ENCODE measurements at regions not wholly inside any gene's neighbourhood (a gene's known extent, or its start where the extent isn't known, plus 50 kb on each side); places are given as distances from the start of the nearest gene placed in this dataset.
"Not testable (repeated sequence)": the region's sequence is repeated elsewhere in the genome, so short reads cannot be mapped to it uniquely, and the experiment has no call there.

DNA sequence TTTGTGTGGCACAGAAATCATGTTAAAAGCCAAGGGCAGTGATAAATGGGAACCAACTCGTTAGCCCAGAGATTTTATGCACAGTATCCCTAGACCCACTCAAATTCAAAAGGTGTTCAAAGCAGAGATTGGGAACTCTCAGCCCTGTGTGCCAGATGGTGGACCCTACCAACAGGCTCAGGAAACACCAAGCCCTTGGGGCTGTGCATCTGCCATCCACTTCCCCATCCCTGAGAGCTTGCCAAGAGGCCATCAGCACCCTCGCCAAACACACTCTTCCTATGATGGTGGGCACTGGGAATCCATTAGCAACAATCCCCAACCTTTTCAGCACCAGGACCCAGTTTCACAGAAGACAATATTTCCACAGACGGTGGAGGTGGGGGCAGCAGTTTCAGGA, 194.2 kb upstream of the NFIA start:
- no peak for DNase-seq (ENCODE audit: low spot score)

DNA sequence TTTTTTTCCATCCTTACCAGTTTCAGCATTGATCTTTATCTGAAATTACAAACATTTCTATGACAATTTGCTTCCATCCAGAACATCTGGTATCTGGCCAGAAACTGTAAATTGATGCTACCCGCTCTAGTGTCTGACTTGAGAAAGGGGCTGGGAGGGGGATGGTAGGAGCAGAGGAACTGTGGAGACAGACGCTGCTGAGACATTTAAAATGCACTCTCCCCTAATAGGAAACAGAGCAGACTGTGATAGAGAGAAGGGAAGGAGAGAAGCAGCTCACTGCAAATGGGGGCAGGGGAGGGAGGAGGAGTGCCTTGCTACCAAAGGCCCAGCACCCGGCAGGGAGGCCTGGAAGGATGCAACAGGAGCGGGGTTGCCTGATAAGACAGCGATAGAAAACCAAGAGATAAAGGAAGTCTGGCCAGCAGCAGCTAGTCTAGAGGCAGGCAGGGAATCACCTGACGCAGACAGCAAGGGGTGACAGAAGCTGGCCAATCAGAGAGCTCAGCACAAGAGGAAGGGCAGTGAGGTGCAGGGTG, 195.5 kb upstream of the NFIA start:
- no peak for DNase-seq (ENCODE audit: low spot score)

- DNase-seq (ENCODE audit: low spot score): no peak
Observed at GRCh38 chr1:60886090-60886489, 196.3 kb upstream of the NFIA start.

- no peak for DNase-seq (ENCODE audit: low spot score)
Observed at GRCh38 chr1:60880202-60880601, 202.2 kb upstream of the NFIA start.

GRCh38 chr1:60878323-60878722, 204.0 kb upstream of the NFIA start:
- DNase-seq (ENCODE audit: low spot score): no peak

DNA sequence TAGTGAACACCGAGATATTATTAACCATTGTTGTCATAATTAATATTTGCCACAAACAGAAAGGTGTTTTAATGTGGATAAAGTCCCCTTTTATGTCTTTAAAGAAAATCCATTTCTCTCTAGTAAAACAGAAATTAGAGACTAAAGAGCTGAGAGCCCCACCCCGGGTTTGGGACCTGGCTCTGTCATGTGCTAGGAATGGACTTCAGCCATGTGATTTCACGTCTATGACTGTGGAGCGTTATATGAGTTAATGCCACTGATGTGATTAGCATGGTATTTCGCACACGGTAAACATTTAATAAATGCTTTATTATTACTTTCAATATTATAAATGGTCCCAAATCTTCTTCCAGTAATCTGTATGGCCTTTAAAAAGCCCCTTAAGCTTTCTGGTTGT, 205.0 kb upstream of the NFIA start:
- no peak for DNase-seq (ENCODE audit: low spot score)

DNA sequence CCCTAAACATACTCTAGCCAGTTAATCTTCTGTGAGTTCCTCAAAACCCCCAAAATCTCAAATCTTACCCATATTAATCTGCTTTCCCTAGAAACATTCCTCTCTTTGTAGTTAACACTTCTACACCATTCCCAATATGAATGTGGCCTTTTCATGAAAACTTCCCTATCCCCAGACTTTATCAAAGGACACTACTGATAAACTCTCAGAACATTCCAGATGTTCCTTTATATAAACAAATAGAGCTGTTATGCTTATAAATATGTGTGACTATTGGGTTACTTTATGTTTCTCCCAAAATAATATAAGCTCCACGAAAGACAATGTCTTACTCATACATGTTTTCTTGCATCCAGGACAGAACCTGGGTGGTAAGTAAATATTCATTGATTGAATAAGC, 205.4 kb upstream of the NFIA start:
- no peak for DNase-seq (ENCODE audit: low spot score)

DNA sequence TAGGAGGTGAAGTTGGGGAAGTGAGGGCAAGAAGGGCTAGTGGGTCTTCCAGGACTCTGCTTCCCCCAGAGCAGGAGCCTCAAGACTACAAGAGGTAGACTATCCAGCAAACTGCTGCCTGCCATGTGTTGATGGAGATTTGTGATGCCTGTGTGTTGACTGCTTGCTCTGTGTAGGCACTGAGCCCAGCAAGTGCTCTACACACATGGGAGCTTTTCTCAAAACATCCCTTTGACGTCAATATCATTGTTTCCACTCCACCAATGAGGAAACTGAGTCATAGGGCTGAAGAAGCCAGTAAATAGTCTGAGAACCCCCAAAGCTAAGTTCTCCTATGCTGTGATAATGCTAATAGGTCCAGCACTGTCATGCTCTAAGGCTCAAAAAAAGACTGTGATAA, 207.2 kb upstream of the NFIA start:
- no peak for DNase-seq (ENCODE audit: low spot score)

- peak; percentile 71 for DNase-seq (ENCODE audit: low spot score)
Observed at GRCh38 chr1:60874718-60875117, 207.6 kb upstream of the NFIA start.

DNA sequence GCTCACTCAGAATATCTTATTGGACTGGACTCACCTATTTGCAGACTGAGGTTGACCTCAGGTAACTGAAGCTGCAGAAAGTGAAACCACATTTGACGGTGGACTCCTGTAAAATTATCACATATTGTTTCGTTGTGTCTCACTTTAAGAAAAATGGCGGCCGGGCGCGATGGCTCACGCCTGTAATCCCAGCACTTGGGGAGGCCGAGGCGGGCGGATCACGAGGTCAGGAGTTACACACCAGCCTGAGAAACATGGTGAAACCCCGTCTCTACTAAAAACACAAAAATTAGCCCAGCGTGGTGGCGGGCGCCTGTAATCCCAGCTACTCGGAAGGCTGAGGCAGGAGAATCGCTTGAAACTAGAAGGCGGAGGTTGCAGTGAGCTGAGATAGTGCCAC, 209.0 kb upstream of the NFIA start:
- not testable (repeated sequence) for DNase-seq (ENCODE audit: low spot score)

- no peak for DNase-seq (ENCODE audit: low spot score)
Observed at GRCh38 chr1:60872426-60873054, 209.8 kb upstream of the NFIA start.

DNA sequence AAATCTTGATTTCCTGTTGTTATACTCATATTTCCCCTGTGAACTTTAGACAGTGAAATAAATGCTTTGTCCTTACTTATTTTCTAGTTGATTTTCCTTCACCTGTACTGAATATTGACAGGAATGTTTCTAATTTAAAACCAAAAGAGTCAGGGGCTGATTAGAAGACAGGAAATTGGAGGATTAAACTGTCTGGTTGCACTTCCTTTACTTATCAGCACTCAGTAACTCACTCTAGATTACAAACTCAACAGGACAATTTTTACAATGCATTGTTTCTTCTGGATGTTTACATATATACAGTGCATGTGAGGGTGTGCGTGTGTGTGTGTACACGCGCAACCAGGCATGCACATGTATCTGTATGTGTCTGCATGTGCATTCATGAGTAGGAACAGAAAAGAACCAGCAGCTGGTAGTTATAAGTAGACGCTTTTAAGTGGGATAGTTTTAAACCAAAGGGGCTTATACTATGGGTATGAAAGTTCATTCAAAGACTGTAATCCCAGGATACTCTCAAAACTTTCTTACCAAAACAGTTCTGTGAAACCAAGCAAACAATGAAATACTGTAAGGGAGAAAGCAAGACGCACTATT, 212.0 kb upstream of the NFIA start:
- DNase-seq (ENCODE audit: low spot score): no peak

DNA sequence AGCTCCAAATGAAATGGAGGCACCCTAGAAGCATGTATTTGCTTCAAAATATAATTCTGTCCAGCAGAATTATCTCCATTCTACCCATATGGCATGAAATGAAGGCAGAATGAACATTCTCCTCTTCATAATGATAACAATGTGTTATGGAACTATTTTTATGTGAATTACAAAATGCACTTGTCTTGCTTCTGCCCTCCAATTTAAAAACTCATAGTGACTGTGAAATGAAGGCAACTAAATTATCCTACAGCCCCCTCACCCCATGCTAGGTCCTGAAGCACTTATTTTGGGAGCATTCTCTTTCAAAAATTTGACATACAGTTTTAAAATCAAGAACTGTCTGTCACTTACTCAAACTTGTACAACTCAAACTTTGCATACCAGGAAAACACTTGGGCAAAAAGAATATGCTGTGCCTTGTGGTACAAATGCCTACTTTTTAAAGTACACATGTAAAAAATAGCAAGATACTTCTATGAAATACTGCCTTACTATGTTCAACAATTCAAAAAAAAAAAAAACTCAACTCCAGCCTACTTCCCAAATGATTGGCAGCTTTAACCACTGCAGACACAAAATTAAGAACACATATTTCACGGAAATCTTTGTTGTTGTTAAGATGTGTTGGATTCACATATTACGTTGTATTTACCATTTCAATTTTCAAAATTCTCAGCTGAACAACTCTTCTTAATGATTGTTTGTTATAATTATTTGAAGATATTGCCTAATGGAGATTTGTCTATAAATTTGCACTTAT, 213.3 kb upstream of the NFIA start:
- no peak for DNase-seq (ENCODE audit: low spot score)

DNA sequence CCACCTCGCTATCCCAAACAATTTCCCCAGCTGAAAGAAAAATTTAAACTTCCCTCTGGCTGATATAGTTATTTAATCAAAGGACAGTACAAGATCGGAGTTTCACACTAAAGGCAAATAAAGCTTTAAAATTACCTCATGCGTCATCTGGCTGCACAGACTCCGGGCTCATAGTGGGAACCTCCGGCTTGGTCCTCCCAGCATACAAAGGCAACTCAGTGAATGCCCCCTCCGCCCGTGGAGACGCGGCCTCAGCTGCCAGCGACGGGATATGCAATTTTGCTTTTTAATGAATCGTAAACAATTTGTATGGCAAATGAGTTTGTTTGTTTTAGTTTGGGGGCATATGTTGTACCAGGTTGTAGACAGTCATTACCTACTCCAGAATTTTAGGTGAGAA, 214.6 kb upstream of the NFIA start:
- no peak for DNase-seq (ENCODE audit: low spot score)

GRCh38 chr1:60866917-60867531, 215.3 kb upstream of the NFIA start:
- DNase-seq (ENCODE audit: low spot score): no peak

DNA sequence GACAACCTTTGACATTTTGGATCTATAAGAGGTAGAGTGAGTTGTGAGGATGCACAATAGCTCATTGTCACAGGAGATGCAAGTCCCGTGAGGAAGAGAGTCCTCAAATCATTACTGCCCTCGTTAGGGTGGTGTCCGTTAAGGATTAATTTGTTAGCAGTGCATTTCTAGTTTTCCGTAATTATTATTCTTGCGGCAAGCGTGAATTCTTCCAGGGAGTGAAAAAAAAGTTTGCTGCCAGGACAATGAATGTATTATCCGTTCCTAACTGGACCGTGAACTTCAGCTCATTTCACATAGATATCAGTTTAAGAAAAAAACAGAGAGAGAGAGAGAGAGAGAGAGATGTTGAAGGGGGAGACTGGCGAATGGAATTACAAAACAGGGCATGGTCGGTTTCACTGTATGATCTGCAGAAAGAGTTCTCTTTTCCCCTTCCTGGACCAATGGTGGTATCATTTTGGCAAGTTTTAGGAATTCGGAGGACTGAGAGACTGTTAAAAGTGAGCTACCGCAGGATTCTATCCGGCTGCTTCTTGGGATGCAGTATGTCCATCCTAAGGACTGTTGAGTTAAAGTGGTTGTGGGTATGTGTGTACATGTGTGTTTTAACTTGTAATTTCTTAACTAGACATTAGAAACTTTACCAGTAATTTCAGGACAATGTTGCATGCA, 216.0 kb upstream of the NFIA start:
- DNase-seq (ENCODE audit: low spot score): no peak

DNA sequence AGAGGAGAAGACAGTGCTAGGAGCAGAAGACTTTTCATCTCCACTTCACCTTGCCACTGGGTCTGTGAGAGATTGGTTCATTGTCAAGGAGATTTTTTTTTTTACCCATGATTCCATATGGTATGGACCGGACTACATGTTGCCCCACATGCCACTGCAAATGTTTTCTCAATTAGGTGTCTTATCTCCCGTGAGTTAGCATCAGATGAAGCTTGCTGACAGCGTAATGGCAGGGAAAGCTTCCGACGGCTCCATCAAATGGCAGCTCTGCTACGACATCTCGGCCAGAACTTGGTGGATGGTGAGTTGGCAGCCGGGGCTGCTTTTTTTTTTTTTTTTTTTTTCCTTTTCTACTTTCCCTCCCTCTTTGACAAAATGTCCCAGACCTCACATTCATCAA, 217.2 kb upstream of the NFIA start:
- DNase-seq (ENCODE audit: low spot score): no peak

- DNase-seq (ENCODE audit: low spot score): no peak
Observed at GRCh38 chr1:60864722-60865121, 217.6 kb upstream of the NFIA start.

DNA sequence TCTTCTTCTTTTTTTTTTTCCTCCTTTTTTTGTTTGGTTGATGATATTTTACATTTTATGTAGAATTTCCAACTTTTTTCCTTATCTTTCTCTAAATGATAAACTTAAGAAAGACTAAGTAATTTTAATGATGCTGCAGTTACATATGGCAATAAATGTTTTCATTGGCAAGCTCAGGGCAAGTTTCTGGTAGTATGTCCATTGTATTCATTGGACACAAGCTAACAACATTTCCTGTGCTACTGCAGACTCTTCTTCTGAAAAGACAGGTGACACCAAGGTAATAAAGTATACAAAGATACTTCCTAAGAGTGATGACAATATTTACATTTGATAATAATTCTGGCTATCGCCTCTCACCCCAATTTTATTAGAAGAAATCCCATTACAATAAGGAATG, 219.2 kb upstream of the NFIA start:
- DNase-seq (ENCODE audit: low spot score): no peak

DNA sequence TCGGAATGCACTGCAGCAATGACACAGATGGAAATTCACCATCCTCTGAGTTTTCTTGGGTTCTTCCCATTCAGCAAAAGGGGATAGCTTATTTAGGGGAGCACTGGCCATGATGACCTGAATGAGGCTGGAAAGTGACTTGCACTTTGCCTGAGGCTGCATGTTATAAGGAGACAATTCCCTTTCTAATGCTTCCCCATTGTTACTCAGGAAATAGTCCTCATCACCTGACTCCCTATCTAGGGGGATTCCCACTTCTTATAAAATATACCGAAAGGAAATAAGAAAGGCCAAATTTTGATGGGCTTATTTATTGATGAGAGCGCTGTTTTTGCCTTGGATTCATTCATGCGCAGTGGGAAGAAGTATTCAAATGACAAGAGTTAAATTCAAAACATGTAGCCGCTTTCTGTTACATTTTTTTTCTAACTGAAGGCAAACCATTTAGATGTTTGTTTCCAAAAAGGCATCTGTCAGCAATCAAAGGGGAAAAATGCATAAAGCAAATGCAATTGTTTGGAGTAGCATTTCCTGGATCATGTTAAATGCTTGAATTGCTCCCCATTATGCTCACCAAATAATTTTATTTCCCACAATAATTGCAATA, 220.3 kb upstream of the NFIA start:
- no peak for DNase-seq (ENCODE audit: low spot score)

GRCh38 chr1:60859111-60859510, 223.2 kb upstream of the NFIA start:
- no peak for DNase-seq (ENCODE audit: low spot score)

- no peak for DNase-seq (ENCODE audit: low spot score)
Observed at GRCh38 chr1:60857851-60858250, 224.5 kb upstream of the NFIA start.
